GM23338 (cell line): ENCODE measurements at regions not wholly inside any gene's neighbourhood (a gene's known extent, or its start where the extent isn't known, plus 50 kb on each side); places are given as distances from the start of the nearest gene placed in this dataset.

Experiments
- ATAC-seq: fragments of 200-7000 bp; cut with Tn5 transposase; 3 replicates; pipeline ENCODE4 v1.9.1; 2020
- DNase-seq: peaks from one replicate; pipeline ENCODE4 v3.0.0-alpha.2; 2015; ENCODE audit warnings: low spot score
- H2AFZ ChIP-seq: fragments of 200-600 bp; sonication (generic); 2 replicates; pipeline ENCODE4 v1.8.0; 2016; ENCODE audit warnings: antibody characterized with exemption, mild to moderate bottlenecking, moderate library complexity
- H3F3A ChIP-seq: fragments of 200-600 bp; sonication (generic); replicated peaks from 2 replicates; pipeline ENCODE4 v1.8.0; 2017; ENCODE audit warnings: antibody characterized with exemption, mixed run types, low read depth
- H3K27ac ChIP-seq: fragments of 200-600 bp; sonication (generic); 2 replicates; pipeline ENCODE4 v1.6.1; 2016; ENCODE audit warnings: low read depth
- H3K27me3 ChIP-seq: fragments of 200-600 bp; sonication (generic); 2 replicates; pipeline ENCODE4 v1.8.0; 2016; ENCODE audit warnings: mild to moderate bottlenecking, mixed run types, moderate library complexity; ENCODE audit not compliant: insufficient read depth
- H3K36me3 ChIP-seq: fragments of 200-600 bp; sonication (generic); 2 replicates; pipeline ENCODE4 v1.8.0; 2016; ENCODE audit warnings: mild to moderate bottlenecking; ENCODE audit not compliant: insufficient read depth
- H3K4me1 ChIP-seq: fragments of 200-600 bp; sonication (generic); 2 replicates; pipeline ENCODE4 v1.8.0; 2016; ENCODE audit warnings: mild to moderate bottlenecking, moderate library complexity; ENCODE audit not compliant: insufficient read depth
- H3K4me2 ChIP-seq: fragments of 200-600 bp; sonication (generic); 2 replicates; pipeline ENCODE4 v1.7.1; 2017; ENCODE audit warnings: mixed run types
- H3K4me3 ChIP-seq: fragments of 200-600 bp; sonication (generic); 2 replicates; pipeline ENCODE4 v1.6.1; 2016; ENCODE audit warnings: mixed run types
- H3K79me2 ChIP-seq: fragments of 200-600 bp; sonication (generic); replicated peaks from 2 replicates; pipeline ENCODE4 v1.8.0; 2017; ENCODE audit warnings: mild to moderate bottlenecking; ENCODE audit not compliant: insufficient read depth
- H3K9me2 ChIP-seq: fragments of 200-600 bp; sonication (generic); 2 replicates; pipeline ENCODE4 v1.8.0; 2017; ENCODE audit not compliant: insufficient read depth
- H4K20me1 ChIP-seq: fragments of 200-600 bp; sonication (generic); replicated peaks from 2 replicates; pipeline ENCODE4 v1.8.0; 2017; ENCODE audit warnings: mild to moderate bottlenecking; ENCODE audit not compliant: insufficient read depth
- H3K27ac Mint-ChIP-seq: 2 replicates; pipeline ENCODE4 v1.8.0; 2020; ENCODE audit warnings: inconsistent platforms, mild to moderate bottlenecking, moderate library complexity, mixed read lengths
- H3K27me3 Mint-ChIP-seq: 3 replicates; pipeline ENCODE4 v1.8.0; 2022; ENCODE audit warnings: low read depth, mild to moderate bottlenecking, moderate library complexity, mixed read lengths, inconsistent platforms; ENCODE audit not compliant: insufficient read depth, poor library complexity
- H3K36me3 Mint-ChIP-seq: 3 replicates; pipeline ENCODE4 v1.8.0; 2021; ENCODE audit warnings: low read depth, mild to moderate bottlenecking, inconsistent platforms, moderate library complexity, mixed read lengths
- H3K4me1 Mint-ChIP-seq: 3 replicates; pipeline ENCODE4 v1.8.0; 2020; ENCODE audit warnings: mild to moderate bottlenecking, inconsistent platforms, mixed read lengths
- H3K4me3 Mint-ChIP-seq: 3 replicates; pipeline ENCODE4 v1.8.0; 2021; ENCODE audit warnings: moderate library complexity, mild to moderate bottlenecking, inconsistent platforms, mixed read lengths
- H3K9me3 Mint-ChIP-seq: 3 replicates; pipeline ENCODE4 v1.8.0; 2020; ENCODE audit warnings: moderate library complexity, mild to moderate bottlenecking, inconsistent platforms, mixed read lengths
- CREB1 ChIP-seq: fragments of 250-450 bp; sonication (Bioruptor Pico); IDR thresholded peaks from 2 replicates; pipeline ENCODE4 v1.5.0; 2020; ENCODE audit warnings: low read depth, mild to moderate bottlenecking, moderate library complexity
- EZH2 ChIP-seq: fragments of 200-600 bp; sonication (generic); IDR thresholded peaks from one replicate; pipeline ENCODE4 v1.8.0; 2017; ENCODE audit warnings: antibody characterized with exemption, mild to moderate bottlenecking, low read depth; ENCODE audit not compliant: unreplicated experiment
- EZH2phosphoT487 ChIP-seq: fragments of 200-600 bp; sonication (generic); IDR thresholded peaks from one replicate; pipeline ENCODE4 v1.8.1; 2018; ENCODE audit warnings: antibody characterized with exemption; ENCODE audit not compliant: unreplicated experiment
- JUNB ChIP-seq: IDR thresholded peaks from one replicate; pipeline ENCODE4 v1.6.1; 2016; ENCODE audit warnings: antibody characterized with exemption; ENCODE audit not compliant: unreplicated experiment
- NANOG ChIP-seq: IDR thresholded peaks from 2 replicates; pipeline ENCODE4 v1.6.1; 2016; ENCODE audit warnings: antibody characterized with exemption, borderline replicate concordance
- STAT1 ChIP-seq: IDR thresholded peaks from one replicate; pipeline ENCODE4 v1.6.1; 2016; ENCODE audit warnings: antibody characterized with exemption; ENCODE audit not compliant: unreplicated experiment
- ZNF331 ChIP-seq: fragments of 250-450 bp; sonication (Bioruptor Pico); IDR thresholded peaks from 2 replicates; pipeline ENCODE4 v1.5.0; 2020; ENCODE audit warnings: low read depth, mild to moderate bottlenecking, moderate library complexity
- TF ChIP-seq, protein P1 (sequence below): IDR thresholded peaks from 2 replicates; pipeline ENCODE4 v1.6.1; 2016; ENCODE audit warnings: antibody characterized with exemption
- TF ChIP-seq, protein P2 (sequence below), 2 experiments: fragments of 200-600 bp in 1 of 2; sonication (generic) in 1 of 2; conservative IDR thresholded peaks; 2 replicates each; pipeline versions ENCODE4 v1.5.1 to v1.6.1; 2016 to 2017; ENCODE audit warnings: antibody characterized with exemption in 2 of 2, low read depth in 2 of 2, mild to moderate bottlenecking in 2 of 2, moderate library complexity in 1 of 2

DNA sequence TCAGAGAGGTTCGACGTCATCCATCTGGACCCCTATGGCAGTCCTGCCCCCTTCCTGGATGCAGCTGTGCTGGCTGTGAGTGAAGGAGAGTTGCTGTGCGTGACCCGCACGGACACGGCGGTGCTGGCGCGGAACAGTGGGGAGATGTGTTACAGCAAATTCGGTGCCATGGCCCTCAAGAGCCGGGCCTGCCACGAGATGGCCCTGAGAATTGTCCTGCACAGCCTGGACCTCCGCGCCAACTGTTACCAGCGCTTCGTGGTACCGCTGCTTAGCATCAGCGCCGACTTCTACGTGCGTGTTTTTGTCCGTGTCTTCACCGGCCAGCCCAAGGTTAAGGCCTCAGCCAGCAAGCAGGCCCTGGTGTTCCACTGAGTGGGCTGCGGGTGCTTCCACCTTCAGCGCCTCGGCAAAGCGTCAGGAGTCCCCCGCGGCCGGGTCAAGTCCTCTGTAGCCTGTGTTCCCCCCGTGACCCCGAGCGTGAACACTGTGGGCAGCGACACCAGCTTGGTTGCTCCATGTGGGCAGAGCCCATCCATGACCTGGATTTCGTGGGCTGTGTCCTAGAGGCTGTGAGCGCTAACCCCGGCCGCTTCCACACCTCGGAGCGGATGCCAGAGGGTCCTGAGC is 186.7 kb upstream of the SLITRK2 start:
- H3K4me1 Mint-ChIP-seq, result no peaks in the 10 kb centered on the region
- H3K9me3 Mint-ChIP-seq, result peaks cover 82% of the 10 kb centered on the region
- H3F3A ChIP-seq, result no peaks in the 10 kb centered on the region
- H3K36me3 ChIP-seq, result no peaks in the 10 kb centered on the region
- H3K27ac Mint-ChIP-seq, result no peak overlapping the region
- no peak overlapping the region for H3K4me3 Mint-ChIP-seq
- no peak overlapping the region for H3K27ac ChIP-seq
- H3K36me3 Mint-ChIP-seq, result no peaks in the 10 kb centered on the region; the same call in 2 of the 3 replicates
- H3K79me2 ChIP-seq, result no peaks in the 10 kb centered on the region
- TF ChIP-seq EZH2 (no peak), ZNF331 (CRISPR knock-in tag) (no peak)
- no peaks in the 10 kb centered on the region for H4K20me1 ChIP-seq
- no peak overlapping the region for H3K4me3 ChIP-seq
- no peak overlapping the region for H3K4me2 ChIP-seq
- no peaks in the 10 kb centered on the region for H3K27me3 Mint-ChIP-seq
- no peaks in the 10 kb centered on the region for H3K4me1 ChIP-seq
- no peaks in the 10 kb centered on the region for H3K9me2 ChIP-seq
- no peak overlapping the region for H2AFZ ChIP-seq
- H3K27me3 ChIP-seq, result no peaks in the 10 kb centered on the region
- ATAC-seq (no peak), DNase-seq (no peak)

DNA sequence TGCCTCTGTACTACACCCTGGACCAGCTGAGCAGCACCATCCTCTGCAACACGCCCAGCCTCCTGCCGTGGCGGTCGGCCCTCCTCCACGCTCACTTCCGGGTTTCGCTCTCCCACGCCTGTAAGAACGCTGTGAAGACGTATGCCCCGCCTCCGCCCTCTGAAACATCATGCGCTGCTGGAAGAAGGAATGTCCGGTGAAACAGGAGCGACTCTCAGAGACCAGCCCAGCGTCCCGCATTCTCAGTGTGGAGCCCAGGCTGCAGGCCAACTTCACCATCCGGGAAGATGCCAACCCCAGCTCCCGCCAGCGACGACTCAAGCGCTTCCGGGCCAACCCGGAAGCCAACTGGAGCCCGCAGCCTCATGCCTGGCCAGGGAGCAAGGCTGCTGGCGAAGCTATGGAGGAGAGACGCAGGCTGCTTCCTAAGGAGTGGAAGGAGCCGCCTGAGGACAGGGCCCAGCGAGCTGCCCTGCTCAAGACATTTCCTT is 186.1 kb upstream of the SLITRK2 start:
- H3F3A ChIP-seq, result no peaks in the 10 kb centered on the region
- H3K27ac Mint-ChIP-seq, result no peak overlapping the region
- TF ChIP-seq EZH2, result no peak

DNA sequence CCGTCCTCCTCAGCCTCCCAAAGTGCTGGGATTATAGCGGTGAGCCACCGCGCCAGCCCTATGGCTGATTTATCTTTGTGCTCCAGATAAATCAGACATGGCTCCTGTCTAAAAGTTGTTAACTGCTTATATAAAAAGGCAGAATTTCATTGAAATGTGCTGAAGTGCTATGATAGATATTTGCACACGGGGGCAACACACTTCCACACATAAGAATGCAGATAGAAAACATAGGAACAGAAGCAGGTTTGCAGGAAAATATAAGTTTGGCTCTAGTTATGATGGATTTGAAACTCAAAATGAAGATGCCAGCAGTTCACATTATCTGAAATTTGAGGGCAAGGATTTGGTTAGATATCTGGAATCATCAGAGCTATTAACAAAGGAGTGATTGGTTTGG is 163.1 kb upstream of the SLITRK2 start:
- no peaks in the 10 kb centered on the region for H3K27me3 ChIP-seq
- H3K27ac Mint-ChIP-seq, result no peak overlapping the region
- no peak overlapping the region for H3K4me3 ChIP-seq
- no peaks in the 10 kb centered on the region for H3K27me3 Mint-ChIP-seq
- H3K4me2 ChIP-seq, result no peak overlapping the region
- no peaks in the 10 kb centered on the region for H4K20me1 ChIP-seq
- H3F3A ChIP-seq, result no peaks in the 10 kb centered on the region
- 0 out of 3 replicates have a peak, but pooled peaks cover 4% of the 10 kb centered on the region for H3K36me3 Mint-ChIP-seq
- no peaks in the 10 kb centered on the region for H3K4me1 ChIP-seq
- H2AFZ ChIP-seq, result no peak overlapping the region
- no peak overlapping the region for H3K4me3 Mint-ChIP-seq
- H3K79me2 ChIP-seq, result no peaks in the 10 kb centered on the region
- no peaks in the 10 kb centered on the region for H3K4me1 Mint-ChIP-seq
- peaks cover 58% of the 10 kb centered on the region for H3K9me3 Mint-ChIP-seq
- ATAC-seq (no peak), DNase-seq (no peak)
- no peaks in the 10 kb centered on the region for H3K9me2 ChIP-seq
- H3K27ac ChIP-seq, result no peak overlapping the region
- TF ChIP-seq CREB1 (CRISPR knock-in tag) (no peak), ZNF331 (CRISPR knock-in tag) (no peak), STAT1 (no peak), JUNB (no peak), EZH2phosphoT487 (no peak), NANOG (no peak)
- TF ChIP-seq, protein P1, sequence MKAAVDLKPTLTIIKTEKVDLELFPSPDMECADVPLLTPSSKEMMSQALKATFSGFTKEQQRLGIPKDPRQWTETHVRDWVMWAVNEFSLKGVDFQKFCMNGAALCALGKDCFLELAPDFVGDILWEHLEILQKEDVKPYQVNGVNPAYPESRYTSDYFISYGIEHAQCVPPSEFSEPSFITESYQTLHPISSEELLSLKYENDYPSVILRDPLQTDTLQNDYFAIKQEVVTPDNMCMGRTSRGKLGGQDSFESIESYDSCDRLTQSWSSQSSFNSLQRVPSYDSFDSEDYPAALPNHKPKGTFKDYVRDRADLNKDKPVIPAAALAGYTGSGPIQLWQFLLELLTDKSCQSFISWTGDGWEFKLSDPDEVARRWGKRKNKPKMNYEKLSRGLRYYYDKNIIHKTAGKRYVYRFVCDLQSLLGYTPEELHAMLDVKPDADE, result no peak
- TF ChIP-seq, protein P2, sequence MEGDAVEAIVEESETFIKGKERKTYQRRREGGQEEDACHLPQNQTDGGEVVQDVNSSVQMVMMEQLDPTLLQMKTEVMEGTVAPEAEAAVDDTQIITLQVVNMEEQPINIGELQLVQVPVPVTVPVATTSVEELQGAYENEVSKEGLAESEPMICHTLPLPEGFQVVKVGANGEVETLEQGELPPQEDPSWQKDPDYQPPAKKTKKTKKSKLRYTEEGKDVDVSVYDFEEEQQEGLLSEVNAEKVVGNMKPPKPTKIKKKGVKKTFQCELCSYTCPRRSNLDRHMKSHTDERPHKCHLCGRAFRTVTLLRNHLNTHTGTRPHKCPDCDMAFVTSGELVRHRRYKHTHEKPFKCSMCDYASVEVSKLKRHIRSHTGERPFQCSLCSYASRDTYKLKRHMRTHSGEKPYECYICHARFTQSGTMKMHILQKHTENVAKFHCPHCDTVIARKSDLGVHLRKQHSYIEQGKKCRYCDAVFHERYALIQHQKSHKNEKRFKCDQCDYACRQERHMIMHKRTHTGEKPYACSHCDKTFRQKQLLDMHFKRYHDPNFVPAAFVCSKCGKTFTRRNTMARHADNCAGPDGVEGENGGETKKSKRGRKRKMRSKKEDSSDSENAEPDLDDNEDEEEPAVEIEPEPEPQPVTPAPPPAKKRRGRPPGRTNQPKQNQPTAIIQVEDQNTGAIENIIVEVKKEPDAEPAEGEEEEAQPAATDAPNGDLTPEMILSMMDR (conservative IDR thresholded peaks at IDR 0.05; ENCODE audit: low read depth in 2 of 2), result no peak
- no peaks in the 10 kb centered on the region for H3K36me3 ChIP-seq

More for the DNA sequence above, 186.1 kb upstream of the SLITRK2 start:
- no peak for DNase-seq
- ATAC-seq, result no peak
- Histone ChIP-seq H3K36me3 (no peaks in the 10 kb centered on the region), H4K20me1 (no peaks in the 10 kb centered on the region), H3K27ac (no peak overlapping the region), H3K79me2 (no peaks in the 10 kb centered on the region), H3K27me3 (no peaks in the 10 kb centered on the region), H3K4me1 (no peaks in the 10 kb centered on the region), H3K4me2 (no peak overlapping the region), H3K9me2 (no peaks in the 10 kb centered on the region), H3K4me3 (no peak overlapping the region), H2AFZ (no peak overlapping the region)
- Mint-ChIP-seq H3K27me3 (no peaks in the 10 kb centered on the region), H3K9me3 (peaks cover 82% of the 10 kb centered on the region), H3K36me3 (no peaks in the 10 kb centered on the region; the same call in 2 of the 3 replicates), H3K4me3 (no peak overlapping the region), H3K4me1 (no peaks in the 10 kb centered on the region)
